ENCODE measurements at regions not wholly inside any gene's neighbourhood (a gene's known extent, or its start where the extent isn't known, plus 50 kb on each side); places are given as distances from the start of the nearest gene placed in this dataset.

DNA sequence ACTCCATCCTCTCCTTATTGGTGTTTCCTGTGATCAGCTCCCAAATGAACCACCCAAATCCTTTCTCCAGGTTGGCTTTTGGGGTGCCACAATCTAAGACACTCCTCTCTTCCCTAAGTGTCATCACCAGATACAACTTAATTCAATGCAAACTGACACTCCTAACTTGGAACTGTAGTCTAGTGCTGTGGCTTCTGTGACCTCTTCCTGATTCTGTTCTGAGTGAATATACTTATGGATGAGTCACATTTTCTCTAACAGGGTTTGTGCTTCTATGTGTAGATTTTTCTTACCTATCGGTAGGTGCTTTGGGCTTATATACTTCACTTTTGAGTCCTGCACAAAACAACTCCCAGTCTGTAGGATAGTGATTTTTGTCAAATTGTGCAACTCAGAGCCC, 141.3 kb upstream of the MAOA start:
- TF ChIP-seq EZH2 (IDR thresholded peaks at IDR 0.05; ENCODE audit: low read depth, low read length, severe bottlenecking): no peak
- no peak for TF ChIP-seq SUZ12 (IDR thresholded peaks at IDR 0.05; ENCODE audit: low read length)
- no peak for TF ChIP-seq TAF7 (optimal IDR thresholded peaks at IDR 0.05; ENCODE audit: borderline replicate concordance, low read depth, low read length)
- TF ChIP-seq SAP30 (IDR thresholded peaks at IDR 0.05; ENCODE audit: insufficient read depth, insufficient replicate concordance, low read length): no peak
- TF ChIP-seq ASH2L (IDR thresholded peaks at IDR 0.05; ENCODE audit: low read length): no peak
- TF ChIP-seq FOSL1 (IDR thresholded peaks at IDR 0.05; ENCODE audit: insufficient read depth, low read depth, low read length): no peak
- TF ChIP-seq EP300 (IDR thresholded peaks at IDR 0.05; ENCODE audit: borderline replicate concordance in 1 of 2, low read depth in 2 of 2, low read length in 2 of 2): no peak
- H3K14ac ChIP-seq (ENCODE audit: insufficient read length): no peak overlapping the region
- H2AK5ac ChIP-seq (ENCODE audit: low read depth, low read length): no peak overlapping the region
- H3K4me1 ChIP-seq (replicated peaks in 1 of 4; ENCODE audit: control insufficient read depth in 3 of 4, insufficient read depth in 4 of 4, low read length in 3 of 4): no peaks in the 10 kb centered on the region
- no peak overlapping the region for H2AFZ ChIP-seq (ENCODE audit: low read length)
- H3K56ac ChIP-seq (replicated peaks; ENCODE audit: insufficient read length, low read depth, low read length): no peak overlapping the region
- no peaks in the 10 kb centered on the region for H3K79me1 ChIP-seq (ENCODE audit: low read depth, low read length)
- H3K9ac ChIP-seq (replicated peaks in 1 of 4; ENCODE audit: extremely low read depth in 1 of 4, low read depth in 3 of 4, low read length in 3 of 4): no peak overlapping the region
- no peak overlapping the region for H3K27ac ChIP-seq (ENCODE audit: low read depth, low read length)
- no peak overlapping the region for H2BK15ac ChIP-seq (ENCODE audit: low read length)
- H3K18ac ChIP-seq (ENCODE audit: extremely low read depth, low read length): no peak overlapping the region
- H2BK120ac ChIP-seq (replicated peaks; ENCODE audit: low read depth, low read length): no peak overlapping the region
- POLR2A ChIA-PET (ENCODE audit: partially characterized antibody): no interaction called here
- H2BK5ac ChIP-seq (ENCODE audit: low read depth, low read length): no peak overlapping the region
- H4K8ac ChIP-seq (ENCODE audit: extremely low read depth, insufficient read depth, low read length): no peak overlapping the region
- CTCF ChIA-PET (ENCODE audit: partially characterized antibody): no interaction called here
- no peak overlapping the region for H3K4me3 ChIP-seq (ENCODE audit: extremely low read depth in 1 of 4, insufficient read depth in 2 of 4, low read depth in 3 of 4, low read length in 4 of 4)
- H3K4ac ChIP-seq (replicated peaks; ENCODE audit: insufficient read length, low read depth, low read length): no peak overlapping the region
- H4K5ac ChIP-seq (ENCODE audit: insufficient read length, low read depth, low read length): no peak overlapping the region
- no peak overlapping the region for H3K23ac ChIP-seq (ENCODE audit: insufficient read length)
- no peak overlapping the region for H3K4me2 ChIP-seq (ENCODE audit: insufficient read depth in 1 of 2, low read depth in 2 of 2, low read length in 2 of 2)
- no peak overlapping the region for H2BK20ac ChIP-seq (ENCODE audit: low read length)
- H4K20me1 ChIP-seq (replicated peaks in 1 of 2; ENCODE audit: control insufficient read depth in 1 of 2, insufficient read depth in 2 of 2, low read length in 2 of 2): no peaks in the 10 kb centered on the region
- FAIRE-seq (no peak), DNase-seq (ENCODE audit: low read depth in 1 of 2, low spot score in 2 of 2) (no peak)
- H3K23me2 ChIP-seq (ENCODE audit: low read depth, low read length): no peaks in the 10 kb centered on the region
- H2BK12ac ChIP-seq (ENCODE audit: low read depth, low read length): no peak overlapping the region
- WGBS, 2 experiments (ENCODE audit: extremely low coverage in 1 of 2, insufficient coverage in 1 of 2, insufficient read length in 1 of 2, insufficient replicate concordance in 2 of 2, low coverage in 1 of 2, low lambda C conversion rate in 2 of 2, missing lambda C conversion rate in 1 of 2): 100% methylated on average over 1 of the region's 1 CpG; no CpG with 5 or more reads in 1 of the 2 experiments
- no peak overlapping the region for H4K91ac ChIP-seq (replicated peaks; ENCODE audit: insufficient read length, low read length)
- H3K36me3 ChIP-seq (ENCODE audit: control insufficient read depth in 2 of 4, insufficient read depth in 4 of 4, low read length in 3 of 4): no peaks in the 10 kb centered on the region
- no peaks in the 10 kb centered on the region for H3K79me2 ChIP-seq (ENCODE audit: control insufficient read depth in 1 of 2, insufficient read depth in 2 of 2, low read length in 2 of 2)
- H3K9me3 ChIP-seq (ENCODE audit: insufficient read depth in 2 of 2, low read depth in 1 of 2, low read length in 1 of 2): no peaks in the 10 kb centered on the region
- no peaks in the 10 kb centered on the region for H3K27me3 ChIP-seq (replicated peaks in 1 of 4; ENCODE audit: control insufficient read depth in 3 of 4, extremely low read depth in 1 of 4, insufficient read depth in 3 of 4, low read length in 3 of 4)
